ENCODE measurements at regions not wholly inside any gene's neighbourhood (a gene's known extent, or its start where the extent isn't known, plus 50 kb on each side); places are given as distances from the start of the nearest gene placed in this dataset.
"Not testable (repeated sequence)": the region's sequence is repeated elsewhere in the genome, so short reads cannot be mapped to it uniquely, and the experiment has no call there.

- H3K36me3 ChIP-seq, result no peaks in the 10 kb centered on the region
- no peak overlapping the region for H3K27ac ChIP-seq
- no peak for DNase-seq
- TF ChIP-seq CTCF (IDR thresholded peaks at IDR 0.05) (no peak), EP300 (IDR thresholded peaks at IDR 0.05) (no peak), POLR2A (IDR thresholded peaks at IDR 0.05) (no peak), POLR2AphosphoS5 (IDR thresholded peaks at IDR 0.05) (no peak)
- no peaks in the 10 kb centered on the region for H3K9me3 ChIP-seq
- no peaks in the 10 kb centered on the region for H3K4me1 ChIP-seq
- WGBS, 5 donors, result 90 to 94% (median 92%) methylated on average over 21 of the region's 21 CpGs
- H3K4me3 ChIP-seq, result no peak overlapping the region
- no peaks in the 10 kb centered on the region for H3K27me3 ChIP-seq
- intact Hi-C loops (cut with DNase I; ENCODE audit: low total_unique reads), result no loop called here
Observed at GRCh38 chr4:45275862-45276261, 549.5 kb upstream of the GNPDA2 start.

- H3K27me3 ChIP-seq; H3K4me3 ChIP-seq; H3K4me1 ChIP-seq; intact Hi-C loops (cut with DNase I; ENCODE audit: low total_unique reads); H3K27ac ChIP-seq; DNase-seq; H3K36me3 ChIP-seq; H3K9me3 ChIP-seq: not testable (repeated sequence)
- WGBS, 5 donors, result 76 to 83% (median 83%) methylated on average over 3 of the region's 3 CpGs
Observed at GRCh38 chr4:45248106-45248505, 521.8 kb upstream of the GNPDA2 start.

- Histone ChIP-seq H3K4me1 (no peaks in the 10 kb centered on the region), H3K4me3 (no peak overlapping the region), H3K36me3 (no peaks in the 10 kb centered on the region), H3K9me3 (peaks cover 0 to 4% (median 0%) of the 10 kb centered on the region in 4 donors), H3K27me3 (no peaks in the 10 kb centered on the region), H3K27ac (no peak overlapping the region)
- TF ChIP-seq CTCF (IDR thresholded peaks at IDR 0.05) (no peak), EP300 (IDR thresholded peaks at IDR 0.05) (no peak), POLR2AphosphoS5 (IDR thresholded peaks at IDR 0.05) (no peak), POLR2A (IDR thresholded peaks at IDR 0.05) (no peak)
- intact Hi-C loops (cut with DNase I; ENCODE audit: low total_unique reads), result no loop called here
- no peak for DNase-seq
Observed at GRCh38 chr4:45241976-45242375, 515.6 kb upstream of the GNPDA2 start.

GRCh38 chr4:45229206-45229605 lies 502.9 kb upstream of the GNPDA2 start:
- Histone ChIP-seq H3K27ac (no peak overlapping the region), H3K36me3 (no peaks in the 10 kb centered on the region), H3K27me3 (no peaks in the 10 kb centered on the region), H3K9me3 (peaks cover 0 to 8% (median 3%) of the 10 kb centered on the region in 4 donors), H3K4me3 (no peak overlapping the region), H3K4me1 (no peaks in the 10 kb centered on the region)
- DNase-seq, result no peak
- TF ChIP-seq POLR2AphosphoS5 (IDR thresholded peaks at IDR 0.05), result no peak
- TF ChIP-seq EP300 (IDR thresholded peaks at IDR 0.05), result no peak
- no peak for TF ChIP-seq CTCF (IDR thresholded peaks at IDR 0.05)
- no peak for TF ChIP-seq POLR2A (IDR thresholded peaks at IDR 0.05)
- intact Hi-C loops (cut with DNase I; ENCODE audit: low total_unique reads), result no loop called here
- WGBS, 5 donors, result 67 to 84% (median 78%) methylated on average over 1 of the region's 1 CpG

GRCh38 chr4:45215976-45216542 lies 489.7 kb upstream of the GNPDA2 start:
- Histone ChIP-seq H3K27me3 (no peaks in the 10 kb centered on the region), H3K4me3 (no peak overlapping the region), H3K4me1 (no peaks in the 10 kb centered on the region), H3K36me3 (no peaks in the 10 kb centered on the region), H3K27ac (no peak overlapping the region), H3K9me3 (no peaks in the 10 kb centered on the region)
- no peak for DNase-seq
- TF ChIP-seq EP300 (IDR thresholded peaks at IDR 0.05) (no peak), POLR2AphosphoS5 (IDR thresholded peaks at IDR 0.05) (no peak), POLR2A (IDR thresholded peaks at IDR 0.05) (no peak)
- intact Hi-C loops (cut with DNase I; ENCODE audit: low total_unique reads), result no loop called here

GRCh38 chr4:45208476-45208875 lies 482.1 kb upstream of the GNPDA2 start:
- intact Hi-C loops (cut with DNase I; ENCODE audit: low total_unique reads); H3K4me1 ChIP-seq; H3K4me3 ChIP-seq; H3K27me3 ChIP-seq; DNase-seq; H3K36me3 ChIP-seq; H3K27ac ChIP-seq: not testable (repeated sequence)
- WGBS, 5 donors, result 93 to 98% (median 96%) methylated on average over 18 to 19 of the region's 21 CpGs
- peaks cover 0 to 12% (median 8%) of the 10 kb centered on the region in 4 donors for H3K9me3 ChIP-seq

- H3K27me3 ChIP-seq; H3K4me1 ChIP-seq; H3K4me3 ChIP-seq; intact Hi-C loops (cut with DNase I; ENCODE audit: low total_unique reads); H3K27ac ChIP-seq; DNase-seq; H3K36me3 ChIP-seq: not testable (repeated sequence)
- H3K9me3 ChIP-seq, result peaks cover 0 to 12% (median 8%) of the 10 kb centered on the region in 4 donors
- 87 to 98% (median 96%) methylated on average over 17 to 27 of the region's 27 CpGs for WGBS, 5 donors
Observed at GRCh38 chr4:45207864-45208331, 481.5 kb upstream of the GNPDA2 start.

- H3K27ac ChIP-seq; H3K4me1 ChIP-seq; H3K36me3 ChIP-seq; H3K4me3 ChIP-seq; H3K27me3 ChIP-seq; intact Hi-C loops (cut with DNase I; ENCODE audit: low total_unique reads); DNase-seq: not testable (repeated sequence)
- H3K9me3 ChIP-seq, result peaks cover 0 to 12% (median 8%) of the 10 kb centered on the region in 4 donors
- WGBS, 5 donors, result 88 to 93% (median 92%) methylated on average over 20 to 30 of the region's 30 CpGs
Observed at GRCh38 chr4:45207241-45207863, 481.0 kb upstream of the GNPDA2 start.

All from stomach (tissue), 8 donors.